ENCODE measurements at regions not wholly inside any gene's neighbourhood (a gene's known extent, or its start where the extent isn't known, plus 50 kb on each side); places are given as distances from the start of the nearest gene placed in this dataset.
"Not testable (repeated sequence)": the region's sequence is repeated elsewhere in the genome, so short reads cannot be mapped to it uniquely, and the experiment has no call there.

- DNase-seq (ENCODE audit: low spot score in 2 of 2, unreplicated experiment in 2 of 2), result no peak
- TF ChIP-seq CTCF (IDR thresholded peaks at IDR 0.05; ENCODE audit: unreplicated experiment), result no peak
- Mint-ChIP-seq H3K4me1 (no peaks in the 10 kb centered on the region), H3K27me3 (ENCODE audit: low read depth) (no peaks in the 10 kb centered on the region), H3K27ac (no peak overlapping the region), H3K36me3 (peaks cover 34% of the 10 kb centered on the region), H3K9me3 (peaks cover 11% of the 10 kb centered on the region), H3K4me3 (no peak overlapping the region)
Observed at GRCh38 chr6:144510859-144511258, 225.7 kb downstream of the UTRN start.

- DNase-seq (ENCODE audit: low spot score in 2 of 2, unreplicated experiment in 2 of 2), result no peak
- H3K9me3 Mint-ChIP-seq, result no peaks in the 10 kb centered on the region
- no peaks in the 10 kb centered on the region for H3K27me3 Mint-ChIP-seq (ENCODE audit: low read depth)
- no peak overlapping the region for H3K4me3 Mint-ChIP-seq
- no peaks in the 10 kb centered on the region for H3K4me1 Mint-ChIP-seq
- TF ChIP-seq CTCF (IDR thresholded peaks at IDR 0.05; ENCODE audit: unreplicated experiment), result no peak
- H3K27ac Mint-ChIP-seq, result no peak overlapping the region
- peaks cover 19% of the 10 kb centered on the region for H3K36me3 Mint-ChIP-seq
Observed at GRCh38 chr6:144515761-144516160, 230.6 kb downstream of the UTRN start.

GRCh38 chr6:144519426-144519825 is 234.3 kb downstream of the UTRN start:
- TF ChIP-seq CTCF (IDR thresholded peaks at IDR 0.05; ENCODE audit: unreplicated experiment), result no peak
- Mint-ChIP-seq H3K36me3 (peaks cover 21% of the 10 kb centered on the region), H3K9me3 (peaks cover under 1% of the 10 kb centered on the region), H3K27ac (no peak overlapping the region), H3K27me3 (ENCODE audit: low read depth) (no peaks in the 10 kb centered on the region), H3K4me1 (no peaks in the 10 kb centered on the region), H3K4me3 (no peak overlapping the region)
- no peak for DNase-seq (ENCODE audit: low spot score in 2 of 2, unreplicated experiment in 2 of 2)

- H3K36me3 Mint-ChIP-seq, result peaks cover 62% of the 10 kb centered on the region
- no peak overlapping the region for H3K27ac Mint-ChIP-seq
Observed at GRCh38 chr6:144528743-144529425, 243.7 kb downstream of the UTRN start.

GRCh38 chr6:144530118-144530517 is 245.0 kb downstream of the UTRN start:
- TF ChIP-seq CTCF (IDR thresholded peaks at IDR 0.05; ENCODE audit: unreplicated experiment), result no peak
- DNase-seq (ENCODE audit: low spot score in 2 of 2, unreplicated experiment in 2 of 2), result no peak
- H3K4me1 Mint-ChIP-seq, result no peaks in the 10 kb centered on the region
- H3K4me3 Mint-ChIP-seq, result no peak overlapping the region
- H3K9me3 Mint-ChIP-seq, result peaks cover 14% of the 10 kb centered on the region
- H3K27me3 Mint-ChIP-seq (ENCODE audit: low read depth), result no peaks in the 10 kb centered on the region
- H3K27ac Mint-ChIP-seq, result no peak overlapping the region
- H3K36me3 Mint-ChIP-seq, result peaks cover 51% of the 10 kb centered on the region

More at GRCh38 chr6:144528743-144529425, 243.7 kb downstream of the UTRN start:
- Mint-ChIP-seq H3K27me3 (ENCODE audit: low read depth) (no peaks in the 10 kb centered on the region), H3K9me3 (peaks cover 22% of the 10 kb centered on the region), H3K4me1 (no peaks in the 10 kb centered on the region), H3K4me3 (no peak overlapping the region)
- DNase-seq (ENCODE audit: low spot score in 2 of 2, unreplicated experiment in 2 of 2), result no peak
- no peak for TF ChIP-seq CTCF (IDR thresholded peaks at IDR 0.05; ENCODE audit: unreplicated experiment)

GRCh38 chr6:144532238-144532637 is 247.1 kb downstream of the UTRN start:
- H3K4me1 Mint-ChIP-seq; H3K9me3 Mint-ChIP-seq; DNase-seq (ENCODE audit: low spot score in 2 of 2, unreplicated experiment in 2 of 2); H3K4me3 Mint-ChIP-seq; H3K27ac Mint-ChIP-seq; H3K27me3 Mint-ChIP-seq (ENCODE audit: low read depth): not testable (repeated sequence)
- H3K36me3 Mint-ChIP-seq, result peaks cover 32% of the 10 kb centered on the region
